Fibroblast of pulmonary artery (primary cell): ENCODE measurements at regions not wholly inside any gene's neighbourhood (a gene's known extent, or its start where the extent isn't known, plus 50 kb on each side); places are given as distances from the start of the nearest gene placed in this dataset.

Experiments
- DNase-seq: peaks from one replicate; pipeline ENCODE4 v3.0.0-alpha.2; 2010; ENCODE audit warnings: low read depth
- H3K4me3 ChIP-seq: replicated peaks from 2 replicates; pipeline ENCODE4 v1.5.1; 2011; ENCODE audit warnings: low read depth, mild to moderate bottlenecking, control low read depth, low read length, moderate library complexity
- CTCF ChIP-seq: IDR thresholded peaks from 2 replicates; pipeline ENCODE4 v1.5.1; 2011; ENCODE audit warnings: mild to moderate bottlenecking, control low read depth, low read length, inconsistent platforms; ENCODE audit errors: missing control alignments

GRCh38 chr7:106572394-106573124, 88.4 kb downstream of the CCDC71L start:
- no peak for DNase-seq
- H3K4me3 ChIP-seq = no peak overlapping the region
- no peak for TF ChIP-seq CTCF

GRCh38 chr7:106571563-106571962, 89.4 kb downstream of the CCDC71L start:
- DNase-seq = no peak
- no peak for TF ChIP-seq CTCF
- H3K4me3 ChIP-seq = no peak overlapping the region

GRCh38 chr7:106570948-106571418, 90.0 kb downstream of the CCDC71L start:
- DNase-seq = no peak
- no peak overlapping the region for H3K4me3 ChIP-seq
- TF ChIP-seq CTCF = no peak

- H3K4me3 ChIP-seq = no peak overlapping the region
- TF ChIP-seq CTCF = no peak
- DNase-seq = no peak
These were observed 90.8 kb downstream of the CCDC71L start for GRCh38 chr7:106570146-106570545.

GRCh38 chr7:106569500-106569929, 91.4 kb downstream of the CCDC71L start:
- no peak overlapping the region for H3K4me3 ChIP-seq
- DNase-seq = no peak
- TF ChIP-seq CTCF = no peak

GRCh38 chr7:106568680-106569499, 92.1 kb downstream of the CCDC71L start:
- H3K4me3 ChIP-seq = no peak overlapping the region
- no peak for TF ChIP-seq CTCF
- peak; percentile 84 for DNase-seq
